ENCODE measurements at regions not wholly inside any gene's neighbourhood (a gene's known extent, or its start where the extent isn't known, plus 50 kb on each side); places are given as distances from the start of the nearest gene placed in this dataset.

- TF ChIP-seq CTCF (conservative IDR thresholded peaks at IDR 0.05): no peak
- no peak for TF ChIP-seq EZH2 (IDR thresholded peaks at IDR 0.05; ENCODE audit: low read depth)
Measured at GRCh38 chr20:40499391-40499790, 189.6 kb downstream of the MAFB start.
